OCI-LY1 (cell line): ENCODE measurements at regions not wholly inside any gene's neighbourhood (a gene's known extent, or its start where the extent isn't known, plus 50 kb on each side); places are given as distances from the start of the nearest gene placed in this dataset.

ENCODE experiments used
- EZH2 ChIP-seq: fragments of 200-600 bp; sonication (generic), shearing (Covaris generic); IDR thresholded peaks from 2 replicates; pipeline ENCODE4 v1.8.0; 2017; ENCODE audit warnings: borderline replicate concordance, mixed run types, mild to moderate bottlenecking, antibody characterized with exemption, low read length, moderate library complexity, mixed read lengths
- TF ChIP-seq, protein P1 (sequence below): fragments of 200-600 bp; sonication (generic), shearing (Covaris generic); IDR thresholded peaks from 2 replicates; pipeline ENCODE4 v1.5.1; 2017; ENCODE audit warnings: mild to moderate bottlenecking, antibody characterized with exemption, low read length, moderate library complexity, mixed read lengths

DNA sequence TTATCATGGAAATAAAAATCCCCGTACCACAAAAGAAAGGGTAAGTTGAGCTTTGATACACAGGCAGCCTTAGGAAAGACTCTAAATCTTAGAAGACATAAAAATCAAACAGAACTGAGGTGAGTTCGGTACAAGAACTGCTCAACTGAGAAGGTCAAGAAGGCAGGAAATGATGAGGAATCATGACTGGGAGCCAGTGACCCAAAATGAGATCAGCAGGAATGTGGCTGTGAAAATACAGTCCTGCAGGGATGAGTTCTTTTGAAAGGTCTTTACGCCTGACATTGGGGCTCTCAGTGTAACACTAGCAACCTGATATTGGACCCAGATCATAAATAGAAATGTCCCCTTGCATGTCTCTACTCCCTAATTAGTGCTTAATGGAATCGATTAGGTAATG lies 56.3 kb upstream of the CDH11 start:
- TF ChIP-seq, protein P1, sequence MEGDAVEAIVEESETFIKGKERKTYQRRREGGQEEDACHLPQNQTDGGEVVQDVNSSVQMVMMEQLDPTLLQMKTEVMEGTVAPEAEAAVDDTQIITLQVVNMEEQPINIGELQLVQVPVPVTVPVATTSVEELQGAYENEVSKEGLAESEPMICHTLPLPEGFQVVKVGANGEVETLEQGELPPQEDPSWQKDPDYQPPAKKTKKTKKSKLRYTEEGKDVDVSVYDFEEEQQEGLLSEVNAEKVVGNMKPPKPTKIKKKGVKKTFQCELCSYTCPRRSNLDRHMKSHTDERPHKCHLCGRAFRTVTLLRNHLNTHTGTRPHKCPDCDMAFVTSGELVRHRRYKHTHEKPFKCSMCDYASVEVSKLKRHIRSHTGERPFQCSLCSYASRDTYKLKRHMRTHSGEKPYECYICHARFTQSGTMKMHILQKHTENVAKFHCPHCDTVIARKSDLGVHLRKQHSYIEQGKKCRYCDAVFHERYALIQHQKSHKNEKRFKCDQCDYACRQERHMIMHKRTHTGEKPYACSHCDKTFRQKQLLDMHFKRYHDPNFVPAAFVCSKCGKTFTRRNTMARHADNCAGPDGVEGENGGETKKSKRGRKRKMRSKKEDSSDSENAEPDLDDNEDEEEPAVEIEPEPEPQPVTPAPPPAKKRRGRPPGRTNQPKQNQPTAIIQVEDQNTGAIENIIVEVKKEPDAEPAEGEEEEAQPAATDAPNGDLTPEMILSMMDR = no peak
- TF ChIP-seq EZH2 = no peak
